ENCODE measurements at regions not wholly inside any gene's neighbourhood (a gene's known extent, or its start where the extent isn't known, plus 50 kb on each side); places are given as distances from the start of the nearest gene placed in this dataset.

- no peak for TF ChIP-seq CTCF (IDR thresholded peaks at IDR 0.05; ENCODE audit: low read depth, low read length, missing input control)
- no peak for TF ChIP-seq EGR1 (IDR thresholded peaks at IDR 0.05; ENCODE audit: low read depth in 2 of 2)
- no peak for TF ChIP-seq RAD21 (IDR thresholded peaks at IDR 0.05)
- TF ChIP-seq ZBTB33 (IDR thresholded peaks at IDR 0.05): no peak
- TF ChIP-seq FOXA1 (IDR thresholded peaks at IDR 0.05): no peak
- TF ChIP-seq RXRA (IDR thresholded peaks at IDR 0.05): no peak
- TF ChIP-seq SP1 (IDR thresholded peaks at IDR 0.05): no peak
- TF ChIP-seq YY1 (IDR thresholded peaks at IDR 0.05): no peak
Measured at GRCh38 chr11:45396394-45396793, 110.3 kb upstream of the SYT13 start.

All from liver (tissue), 3 donors.